ENCODE measurements at regions not wholly inside any gene's neighbourhood (a gene's known extent, or its start where the extent isn't known, plus 50 kb on each side); places are given as distances from the start of the nearest gene placed in this dataset.
"Not testable (repeated sequence)": the region's sequence is repeated elsewhere in the genome, so short reads cannot be mapped to it uniquely, and the experiment has no call there.

- Histone ChIP-seq H2AFZ (ENCODE audit: low read depth, low read length) (no peak overlapping the region), H3K23ac (ENCODE audit: low read length in 2 of 2) (no peak overlapping the region)
- 0% methylated on average over 1 of the region's 5 CpGs for WGBS
These were observed 60.6 kb upstream of the RDX start for GRCh38 chr11:110356762-110357671.

GRCh38 chr11:110358336-110358735 is 61.9 kb upstream of the RDX start:
- Histone ChIP-seq H3K4ac (ENCODE audit: low read depth in 1 of 2, low read length in 2 of 2) (no peak overlapping the region), H3K27ac (ENCODE audit: low read length, poor library complexity, severe bottlenecking) (no peak overlapping the region), H3K79me1 (replicated peaks; ENCODE audit: low read length, poor library complexity, severe bottlenecking) (no peaks in the 10 kb centered on the region), H3K23ac (ENCODE audit: low read length in 2 of 2) (no peak overlapping the region), H4K8ac (ENCODE audit: low read length) (no peak overlapping the region), H2BK12ac (ENCODE audit: low read length in 2 of 2) (no peak overlapping the region), H3K9ac (ENCODE audit: low read length) (no peak overlapping the region), H2BK15ac (ENCODE audit: low read depth, poor library complexity, severe bottlenecking) (no peak overlapping the region), H3K4me2 (ENCODE audit: low read length, poor library complexity, severe bottlenecking) (no peak overlapping the region), H3K4me1 (ENCODE audit: control insufficient read depth, insufficient read depth, low read depth, low read length) (peaks cover 5% of the 10 kb centered on the region), H3K18ac (ENCODE audit: low read depth in 1 of 2, low read length in 2 of 2) (no peak overlapping the region), H3K36me3 (ENCODE audit: control insufficient read depth in 1 of 2, insufficient read depth in 2 of 2, low read depth in 1 of 2, low read length in 2 of 2) (no peaks in the 10 kb centered on the region), H3K14ac (ENCODE audit: low read length in 2 of 2) (no peak overlapping the region), H2BK5ac (ENCODE audit: low read depth, low read length, poor library complexity, severe bottlenecking) (no peak overlapping the region), H3K27me3 (ENCODE audit: control insufficient read depth in 1 of 2, insufficient read depth in 1 of 2, low read length in 2 of 2) (peaks cover 0 to 4% of the 10 kb centered on the region in 2 experiments), H4K91ac (ENCODE audit: low read length) (no peak overlapping the region), H3K4me3 (ENCODE audit: insufficient read depth in 1 of 2, low read depth in 1 of 2, low read length in 2 of 2) (no peak overlapping the region), H2BK120ac (ENCODE audit: low read depth, low read length) (no peak overlapping the region), H2AFZ (ENCODE audit: low read depth, low read length) (no peak overlapping the region), H2AK5ac (ENCODE audit: low read length, severe bottlenecking) (no peak overlapping the region), H3K9me3 (ENCODE audit: control insufficient read depth, low read length) (no peaks in the 10 kb centered on the region)
- no peak for DNase-seq
- no CpG with 5 or more reads among the region's 3 CpGs for WGBS

More at GRCh38 chr11:110356762-110357671, 60.6 kb upstream of the RDX start:
- Histone ChIP-seq H3K14ac (ENCODE audit: low read length in 2 of 2) (no peak overlapping the region), H3K4me1 (ENCODE audit: control insufficient read depth, insufficient read depth, low read depth, low read length) (peaks cover 3% of the 10 kb centered on the region), H3K18ac (ENCODE audit: low read depth in 1 of 2, low read length in 2 of 2) (no peak overlapping the region), H3K36me3 (ENCODE audit: control insufficient read depth in 1 of 2, insufficient read depth in 2 of 2, low read depth in 1 of 2, low read length in 2 of 2) (no peaks in the 10 kb centered on the region), H3K79me1 (replicated peaks; ENCODE audit: low read length, poor library complexity, severe bottlenecking) (no peaks in the 10 kb centered on the region), H2BK15ac (ENCODE audit: low read depth, poor library complexity, severe bottlenecking) (no peak overlapping the region), H2BK12ac (ENCODE audit: low read length in 2 of 2) (no peak overlapping the region), H3K9ac (ENCODE audit: low read length) (peak overlapping the region; percentile 16), H3K4me2 (ENCODE audit: low read length, poor library complexity, severe bottlenecking) (no peak overlapping the region), H3K4me3 (ENCODE audit: insufficient read depth in 1 of 2, low read depth in 1 of 2, low read length in 2 of 2) (no peak overlapping the region), H3K4ac (ENCODE audit: low read depth in 1 of 2, low read length in 2 of 2) (no peak overlapping the region), H4K8ac (ENCODE audit: low read length) (no peak overlapping the region), H3K9me3 (ENCODE audit: control insufficient read depth, low read length) (no peaks in the 10 kb centered on the region), H4K91ac (ENCODE audit: low read length) (no peak overlapping the region), H2AK5ac (ENCODE audit: low read length, severe bottlenecking) (no peak overlapping the region), H2BK120ac (ENCODE audit: low read depth, low read length) (no peak overlapping the region), H3K27ac (ENCODE audit: low read length, poor library complexity, severe bottlenecking) (no peak overlapping the region), H3K27me3 (ENCODE audit: control insufficient read depth in 1 of 2, insufficient read depth in 1 of 2, low read length in 2 of 2) (peaks cover 0 to 4% of the 10 kb centered on the region in 2 experiments), H2BK5ac (ENCODE audit: low read depth, low read length, poor library complexity, severe bottlenecking) (no peak overlapping the region)
- peak; percentile 57 for DNase-seq

- H4K8ac ChIP-seq (ENCODE audit: low read length); DNase-seq: not testable (repeated sequence)
- WGBS, result no CpG with 5 or more reads among the region's 3 CpGs
These were observed 64.5 kb upstream of the RDX start for GRCh38 chr11:110360781-110361408.

GRCh38 chr11:110362971-110363509 is 66.6 kb upstream of the RDX start:
- Histone ChIP-seq H2BK5ac (ENCODE audit: low read depth, low read length, poor library complexity, severe bottlenecking) (no peak overlapping the region), H3K4me3 (ENCODE audit: insufficient read depth in 1 of 2, low read depth in 1 of 2, low read length in 2 of 2) (no peak overlapping the region), H3K18ac (ENCODE audit: low read depth in 1 of 2, low read length in 2 of 2) (peak overlapping the region; percentile 70 to 77), H4K8ac (ENCODE audit: low read length) (peak overlapping the region; percentile 95), H3K23ac (ENCODE audit: low read length in 2 of 2) (no peak overlapping the region), H3K4me2 (ENCODE audit: low read length, poor library complexity, severe bottlenecking) (no peak overlapping the region), H2BK12ac (ENCODE audit: low read length in 2 of 2) (peak overlapping the region in 1 of 2 experiments; percentile 60), H2AK5ac (ENCODE audit: low read length, severe bottlenecking) (no peak overlapping the region), H2AFZ (ENCODE audit: low read depth, low read length) (peak overlapping the region; percentile 46), H3K4me1 (ENCODE audit: control insufficient read depth, insufficient read depth, low read depth, low read length) (peaks cover 2% of the 10 kb centered on the region), H3K27ac (ENCODE audit: low read length, poor library complexity, severe bottlenecking) (no peak overlapping the region), H4K91ac (ENCODE audit: low read length) (peak overlapping the region; percentile 45), H3K36me3 (ENCODE audit: control insufficient read depth in 1 of 2, insufficient read depth in 2 of 2, low read depth in 1 of 2, low read length in 2 of 2) (no peaks in the 10 kb centered on the region), H2BK15ac (ENCODE audit: low read depth, poor library complexity, severe bottlenecking) (no peak overlapping the region), H3K14ac (ENCODE audit: low read length in 2 of 2) (no peak overlapping the region), H3K9ac (ENCODE audit: low read length) (no peak overlapping the region), H3K79me1 (replicated peaks; ENCODE audit: low read length, poor library complexity, severe bottlenecking) (no peaks in the 10 kb centered on the region), H3K4ac (ENCODE audit: low read depth in 1 of 2, low read length in 2 of 2) (no peak overlapping the region), H3K27me3 (ENCODE audit: control insufficient read depth in 1 of 2, insufficient read depth in 1 of 2, low read length in 2 of 2) (no peaks in the 10 kb centered on the region), H2BK120ac (ENCODE audit: low read depth, low read length) (no peak overlapping the region), H3K9me3 (ENCODE audit: control insufficient read depth, low read length) (no peaks in the 10 kb centered on the region)
- peak; percentile 54 for DNase-seq
- 1% methylated on average over 5 of the region's 6 CpGs for WGBS

More at GRCh38 chr11:110360781-110361408, 64.5 kb upstream of the RDX start:
- not testable (repeated sequence) for H2BK12ac ChIP-seq (ENCODE audit: low read length in 2 of 2); H3K27me3 ChIP-seq (ENCODE audit: control insufficient read depth in 1 of 2, insufficient read depth in 1 of 2, low read length in 2 of 2); H2BK120ac ChIP-seq (ENCODE audit: low read depth, low read length); H2BK15ac ChIP-seq (ENCODE audit: low read depth, poor library complexity, severe bottlenecking); H3K36me3 ChIP-seq (ENCODE audit: control insufficient read depth in 1 of 2, insufficient read depth in 2 of 2, low read depth in 1 of 2, low read length in 2 of 2); H3K27ac ChIP-seq (ENCODE audit: low read length, poor library complexity, severe bottlenecking); H3K4me3 ChIP-seq (ENCODE audit: insufficient read depth in 1 of 2, low read depth in 1 of 2, low read length in 2 of 2); H3K23ac ChIP-seq (ENCODE audit: low read length in 2 of 2); H2AFZ ChIP-seq (ENCODE audit: low read depth, low read length); H3K14ac ChIP-seq (ENCODE audit: low read length in 2 of 2); H3K9me3 ChIP-seq (ENCODE audit: control insufficient read depth, low read length); H4K91ac ChIP-seq (ENCODE audit: low read length); H3K18ac ChIP-seq (ENCODE audit: low read depth in 1 of 2, low read length in 2 of 2); H3K4me2 ChIP-seq (ENCODE audit: low read length, poor library complexity, severe bottlenecking); H2BK5ac ChIP-seq (ENCODE audit: low read depth, low read length, poor library complexity, severe bottlenecking); H3K79me1 ChIP-seq (replicated peaks; ENCODE audit: low read length, poor library complexity, severe bottlenecking); H3K4ac ChIP-seq (ENCODE audit: low read depth in 1 of 2, low read length in 2 of 2); H3K9ac ChIP-seq (ENCODE audit: low read length); H3K4me1 ChIP-seq (ENCODE audit: control insufficient read depth, insufficient read depth, low read depth, low read length); H2AK5ac ChIP-seq (ENCODE audit: low read length, severe bottlenecking)
